Middle frontal gyrus (tissue), 1 donor: ENCODE measurements at regions not wholly inside any gene's neighbourhood (a gene's known extent, or its start where the extent isn't known, plus 50 kb on each side); places are given as distances from the start of the nearest gene placed in this dataset.
"Not testable (repeated sequence)": the region's sequence is repeated elsewhere in the genome, so short reads cannot be mapped to it uniquely, and the experiment has no call there.

Experiments used
- DNase-seq: peaks from one replicate; pipeline ENCODE4 v3.0.0-alpha.2; 2015; ENCODE audit warnings: low spot score; ENCODE audit errors: extremely low spot score

DNA sequence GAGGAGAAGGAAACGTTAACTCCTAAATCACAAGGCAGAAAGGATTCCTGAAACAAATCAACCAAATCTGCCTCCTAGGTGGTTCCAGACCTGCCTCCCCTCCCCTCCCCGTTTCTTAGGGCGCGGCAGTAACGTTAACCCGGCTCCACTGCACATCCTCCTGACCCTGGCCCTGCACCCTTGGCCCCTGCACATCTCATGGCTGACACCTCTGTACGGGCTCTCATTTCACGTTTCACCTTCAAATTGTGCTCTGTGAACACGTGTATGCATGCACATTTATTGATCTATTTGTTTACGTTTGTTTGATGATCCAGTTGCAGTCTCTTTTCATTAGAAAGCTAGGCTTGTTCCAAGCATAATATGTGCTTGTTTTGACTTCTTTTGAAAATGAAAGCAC is 358.1 kb downstream of the ADGRD1 start:
- no peak for DNase-seq

DNA sequence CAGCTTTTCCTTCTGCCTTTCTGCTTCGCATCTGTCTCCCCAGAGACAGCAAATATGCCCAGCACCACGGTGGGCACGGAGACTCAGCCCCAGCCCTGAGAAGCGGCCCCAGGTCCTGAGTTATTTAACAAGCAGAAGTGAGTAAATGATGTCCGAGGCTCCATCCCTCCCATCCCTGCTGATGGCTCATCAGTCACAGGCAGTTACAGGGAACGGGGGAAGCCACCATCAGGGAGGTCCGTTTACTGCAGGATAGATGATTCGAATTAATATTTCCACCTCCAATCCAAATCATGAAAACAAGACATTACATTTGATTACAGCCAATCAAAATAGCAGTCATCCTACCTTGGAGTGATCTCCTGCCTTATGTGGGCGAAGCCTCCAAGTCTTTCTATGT is 358.7 kb downstream of the ADGRD1 start:
- DNase-seq: not testable (repeated sequence)

DNA sequence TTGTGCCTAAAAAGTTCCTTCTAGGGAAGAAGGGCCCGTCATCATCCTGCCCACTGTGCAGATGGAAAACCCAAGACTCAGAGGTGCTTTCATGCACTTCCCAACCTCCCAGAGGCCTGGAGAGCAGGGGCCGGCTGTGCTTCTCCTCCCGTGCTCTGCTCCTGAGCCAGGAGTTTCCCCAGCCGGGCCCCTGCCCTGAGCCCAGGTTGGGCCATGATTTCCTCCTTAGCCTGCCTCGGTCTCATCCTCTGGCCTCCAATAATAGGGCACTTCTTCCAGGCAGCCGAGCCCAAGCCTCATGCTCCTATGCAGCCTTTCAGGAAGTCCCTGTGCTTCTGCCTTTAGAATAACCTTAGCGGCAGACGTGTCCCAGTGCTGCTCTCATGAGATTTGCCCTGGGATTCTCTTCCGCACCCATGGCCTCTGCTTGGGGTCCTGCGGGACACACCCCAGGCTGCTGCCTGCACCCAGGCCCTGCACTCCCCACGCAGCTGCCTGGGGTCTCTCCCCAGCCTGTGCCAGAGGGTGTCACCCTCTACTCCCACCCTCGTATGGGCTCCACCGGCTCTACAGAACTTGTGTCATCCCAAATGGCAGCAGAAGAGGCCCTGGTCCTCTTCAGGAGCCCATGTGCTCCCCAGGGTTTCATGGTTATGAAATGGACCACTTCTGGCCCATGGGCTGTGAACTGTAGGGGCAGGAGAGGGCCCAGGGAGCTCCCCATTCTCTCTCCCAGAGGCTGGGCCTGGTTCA is 359.3 kb downstream of the ADGRD1 start:
- no peak for DNase-seq

DNA sequence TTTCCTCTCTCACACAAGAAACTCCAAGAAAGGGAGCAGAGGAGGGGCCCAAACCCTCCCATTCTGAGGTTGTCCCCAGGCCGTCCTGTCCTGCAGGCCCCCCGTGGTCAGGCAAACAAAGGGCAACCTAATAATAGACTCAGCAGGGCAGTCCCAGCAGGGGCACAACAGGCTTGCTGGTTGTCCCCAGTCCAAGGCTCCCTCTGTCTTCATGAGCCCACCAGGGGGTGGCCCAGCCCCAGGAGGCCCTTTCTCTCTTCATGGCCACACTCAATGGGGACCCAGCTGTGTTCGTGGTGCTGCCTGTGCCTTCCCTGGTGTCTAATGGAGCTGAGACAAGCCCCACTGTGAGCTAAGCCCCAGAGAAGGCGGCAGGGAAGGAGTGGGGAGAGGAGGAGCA is 359.9 kb downstream of the ADGRD1 start:
- no peak for DNase-seq

DNA sequence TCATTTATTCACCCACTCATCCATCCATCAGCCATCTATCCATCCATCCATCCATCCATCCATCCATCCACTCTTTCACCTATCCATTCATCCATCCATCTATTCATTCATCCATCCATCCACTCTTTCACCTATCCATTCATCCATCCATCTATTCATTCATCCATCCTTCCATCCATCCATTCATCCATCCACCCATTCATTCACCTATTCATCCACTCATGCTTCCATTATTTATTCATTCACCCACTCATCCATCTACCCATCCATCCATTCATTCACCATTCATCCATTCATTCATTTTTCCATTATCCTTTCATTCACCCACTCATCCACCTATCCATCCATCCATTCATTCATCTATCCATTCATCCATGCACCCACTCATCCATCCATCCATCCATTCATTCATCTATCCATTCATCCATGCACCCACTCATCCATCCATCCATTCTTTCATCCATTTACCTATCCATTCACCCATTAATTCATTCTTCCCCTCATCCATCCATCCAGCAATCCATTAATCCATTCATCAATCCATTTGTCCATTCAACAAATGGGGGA is 360.9 kb downstream of the ADGRD1 start:
- no peak for DNase-seq

DNA sequence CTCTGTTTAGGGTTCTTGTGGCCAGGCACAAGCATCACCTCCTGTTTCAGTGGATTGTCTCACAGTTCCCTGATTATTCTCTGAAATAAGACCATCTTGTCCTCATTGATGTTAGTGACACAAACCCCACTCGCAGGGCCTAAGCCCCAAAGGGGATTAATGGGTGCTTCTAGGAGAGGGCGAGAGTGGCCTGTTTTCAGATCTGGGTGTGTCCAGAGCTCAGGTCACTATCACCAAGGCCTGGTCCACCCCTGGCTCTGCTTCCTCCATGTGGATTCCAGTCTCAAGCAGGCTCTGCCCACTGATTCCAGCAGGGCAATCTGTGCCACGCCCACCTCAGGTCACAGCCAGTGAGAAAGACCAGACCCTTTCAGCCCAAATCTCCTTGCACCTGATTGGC is 361.9 kb downstream of the ADGRD1 start:
- DNase-seq: no peak

DNA sequence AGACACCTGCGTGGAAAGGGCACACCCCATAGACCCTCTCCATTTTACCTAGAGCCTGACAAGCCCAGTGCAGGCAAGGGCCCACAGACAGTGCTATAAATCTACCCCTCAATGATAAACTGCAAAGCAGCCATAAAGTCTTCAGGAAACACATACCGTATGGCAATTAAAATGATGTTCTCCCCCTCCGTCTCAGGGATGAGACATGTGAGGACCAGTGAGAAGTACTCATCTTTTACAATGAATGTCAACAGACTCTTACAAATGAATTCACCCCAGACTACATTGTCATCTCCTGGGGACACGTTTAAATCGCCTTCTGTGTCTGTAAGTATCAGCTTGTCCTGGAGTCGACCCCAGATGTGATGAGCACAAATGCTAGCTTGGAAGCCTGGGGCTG is 362.7 kb downstream of the ADGRD1 start:
- DNase-seq: no peak

DNA sequence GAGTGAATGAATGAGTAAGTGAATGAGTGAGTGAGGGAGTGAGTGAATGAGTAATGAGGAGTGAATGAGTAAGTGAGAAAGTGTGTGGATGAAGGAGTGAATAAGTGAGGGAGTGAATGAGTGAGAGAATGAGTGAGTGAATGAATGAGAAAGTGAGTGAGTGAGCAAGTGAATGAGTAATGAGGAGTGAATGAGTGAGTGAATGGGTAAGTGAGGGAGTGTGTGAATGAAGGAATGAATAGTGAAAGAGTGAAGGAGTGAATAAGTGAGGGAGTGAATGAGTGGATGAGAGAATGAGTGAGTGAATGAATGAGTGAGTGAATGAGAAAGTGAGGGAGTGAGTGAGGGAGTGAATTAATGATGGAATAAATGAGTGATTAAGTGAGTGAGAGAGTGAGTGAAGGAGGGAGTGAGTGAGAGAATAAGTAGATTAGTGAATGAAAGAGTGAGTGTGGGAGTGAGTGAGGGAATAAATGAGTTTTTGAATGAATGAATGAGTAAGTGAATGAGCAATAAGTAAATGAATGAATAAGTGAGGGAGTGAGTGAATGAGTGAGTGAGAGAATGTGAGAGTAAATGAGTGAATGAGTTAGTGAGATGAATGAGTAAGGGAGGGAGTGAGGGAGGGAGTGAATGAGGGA is 364.5 kb downstream of the ADGRD1 start:
- no peak for DNase-seq

DNA sequence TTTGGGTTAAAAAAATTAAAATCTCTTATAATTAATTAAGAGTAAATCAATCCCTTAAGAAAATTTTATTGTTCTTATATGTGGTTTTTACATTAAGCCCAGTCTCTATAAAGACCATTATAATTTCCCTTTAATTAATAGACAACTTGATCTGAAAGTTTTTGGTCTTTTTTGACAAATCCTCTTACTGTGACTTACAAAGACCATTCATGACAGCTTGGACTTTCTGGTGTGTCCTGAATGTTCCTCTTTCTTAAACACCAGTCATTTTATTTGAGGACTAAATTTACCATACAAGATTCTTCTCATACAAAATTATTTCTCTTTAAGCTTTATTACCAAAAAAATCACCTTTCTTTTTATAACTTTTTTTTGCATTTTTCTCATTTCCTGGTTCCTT is 368.3 kb downstream of the ADGRD1 start:
- DNase-seq: no peak

DNA sequence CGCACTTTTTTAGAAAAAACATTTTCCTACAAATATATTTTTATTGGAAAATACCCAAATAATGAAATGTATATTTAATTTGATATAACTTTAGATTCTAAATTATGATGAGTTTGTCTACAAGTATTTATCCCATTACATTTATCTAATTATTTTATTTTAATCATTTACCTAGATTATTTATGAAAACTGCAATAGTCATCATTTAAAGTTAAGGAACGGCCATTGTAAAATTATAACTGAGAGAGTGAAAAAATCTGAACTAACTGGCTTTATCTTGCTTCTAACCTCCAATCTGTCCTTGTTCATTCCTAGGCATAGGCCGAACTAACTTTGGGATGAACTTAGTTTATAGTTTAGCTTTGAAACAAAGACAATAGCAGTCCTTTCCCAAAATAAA is 368.8 kb downstream of the ADGRD1 start:
- DNase-seq: not testable (repeated sequence)

DNA sequence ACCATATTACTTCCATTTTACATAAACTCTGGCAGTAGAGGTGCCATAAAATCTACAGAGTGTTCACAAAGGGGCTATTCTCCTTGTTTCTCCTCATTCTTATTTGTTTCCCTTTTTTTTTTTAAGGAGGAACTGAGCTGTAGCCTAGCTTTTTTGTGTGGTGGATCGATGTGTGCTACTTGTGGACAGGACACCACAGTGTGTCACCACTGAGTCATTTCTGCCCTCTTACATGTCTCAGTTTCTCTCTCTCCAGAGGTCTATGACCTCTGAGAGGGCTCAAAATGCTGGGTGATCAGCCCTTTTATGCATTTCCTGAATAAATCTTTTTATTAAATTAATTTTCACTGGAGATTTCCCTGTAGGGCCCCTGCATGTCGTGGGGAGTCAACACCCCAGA is 370.2 kb downstream of the ADGRD1 start:
- DNase-seq: no peak

DNA sequence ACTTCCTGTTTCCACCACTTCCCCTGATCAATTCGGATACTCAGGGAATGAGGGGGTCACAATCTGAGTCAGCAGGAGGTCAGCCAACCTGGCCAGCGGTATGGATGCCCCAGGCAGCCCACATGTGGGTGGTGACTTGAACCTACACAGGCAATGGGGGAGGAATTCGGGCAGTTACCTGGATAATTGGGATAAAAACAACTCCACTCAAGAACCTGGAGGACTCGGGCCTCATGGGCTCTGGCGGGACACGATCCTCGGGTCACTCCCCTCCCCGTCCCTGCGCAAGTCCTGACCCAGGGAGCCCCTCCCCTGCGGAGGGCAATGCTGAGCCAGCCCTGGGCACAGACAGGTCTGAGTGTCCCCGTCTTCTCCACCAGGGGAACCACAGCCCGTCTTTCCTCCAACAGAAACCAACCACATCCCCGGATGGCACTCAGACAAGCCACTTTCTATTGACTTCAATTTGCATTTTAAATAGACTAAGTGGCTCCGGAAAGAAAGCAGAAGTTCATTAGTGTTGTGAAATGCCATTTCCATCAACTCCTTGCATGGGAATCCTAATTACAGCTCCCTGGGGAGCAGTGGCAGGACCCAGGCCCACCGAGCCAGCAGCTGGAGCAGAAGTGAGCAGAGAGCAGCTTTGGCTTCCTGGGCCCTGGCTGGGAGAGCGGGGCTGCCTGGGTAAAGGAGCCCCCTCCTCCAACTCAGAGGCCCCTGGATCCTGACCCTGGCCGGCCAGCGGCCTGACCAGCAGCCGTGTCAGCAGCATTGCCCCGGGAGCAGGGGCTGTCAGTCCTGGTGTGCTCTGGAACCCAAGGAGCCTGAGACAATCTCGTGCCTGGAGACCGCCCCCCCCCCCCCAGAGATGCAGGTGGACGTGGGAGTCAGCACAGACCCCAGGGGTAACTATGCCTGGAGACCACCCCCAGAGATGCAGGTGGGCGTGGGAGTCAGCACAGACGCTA is 374.1 kb downstream of the ADGRD1 start:
- DNase-seq: no peak

DNA sequence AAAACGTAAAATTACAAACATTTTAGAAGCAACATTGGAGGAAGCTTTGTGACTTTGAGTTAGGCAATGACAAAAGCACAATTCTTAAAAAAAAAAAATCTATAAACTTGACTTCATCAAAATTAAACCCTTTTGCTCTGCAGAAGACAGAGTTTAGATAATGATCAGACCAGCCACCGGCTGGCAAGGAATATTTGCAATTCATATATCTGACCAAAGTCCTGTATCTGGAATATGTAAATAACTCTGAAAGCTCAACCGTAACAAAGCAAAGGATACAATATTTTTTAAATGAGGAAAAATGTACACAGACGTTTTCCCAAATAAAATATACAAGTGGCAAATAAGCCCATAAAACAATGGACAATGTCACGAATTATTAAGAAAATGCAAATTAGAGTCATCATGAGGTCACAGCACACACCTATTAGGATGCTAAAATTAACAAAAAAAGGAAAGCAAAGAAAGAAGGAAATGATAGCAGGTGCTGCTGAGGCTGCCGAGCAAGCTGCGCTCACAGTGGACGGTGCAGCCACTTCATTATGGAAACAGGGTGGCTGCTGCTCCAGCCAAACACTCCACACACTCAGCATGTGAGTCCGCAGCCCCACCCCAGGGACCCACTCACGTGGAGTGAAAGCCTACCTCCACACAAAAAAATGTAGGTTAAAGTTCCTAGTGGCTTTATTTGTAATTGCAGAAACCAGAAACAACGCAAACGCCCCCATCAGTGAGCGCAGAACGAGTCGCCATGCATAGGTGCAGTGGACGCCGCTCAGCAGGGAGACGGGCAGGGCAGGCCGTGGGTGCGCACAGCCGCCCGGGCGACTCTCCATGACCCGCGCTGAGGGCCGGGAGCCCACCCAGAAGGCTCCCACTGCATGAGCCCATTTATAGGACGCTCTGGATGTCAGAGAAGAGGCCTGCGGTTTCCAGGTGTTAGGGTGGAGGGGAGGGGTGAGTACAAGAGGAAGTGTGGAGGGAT is 375.4 kb downstream of the ADGRD1 start:
- DNase-seq: not testable (repeated sequence)

DNA sequence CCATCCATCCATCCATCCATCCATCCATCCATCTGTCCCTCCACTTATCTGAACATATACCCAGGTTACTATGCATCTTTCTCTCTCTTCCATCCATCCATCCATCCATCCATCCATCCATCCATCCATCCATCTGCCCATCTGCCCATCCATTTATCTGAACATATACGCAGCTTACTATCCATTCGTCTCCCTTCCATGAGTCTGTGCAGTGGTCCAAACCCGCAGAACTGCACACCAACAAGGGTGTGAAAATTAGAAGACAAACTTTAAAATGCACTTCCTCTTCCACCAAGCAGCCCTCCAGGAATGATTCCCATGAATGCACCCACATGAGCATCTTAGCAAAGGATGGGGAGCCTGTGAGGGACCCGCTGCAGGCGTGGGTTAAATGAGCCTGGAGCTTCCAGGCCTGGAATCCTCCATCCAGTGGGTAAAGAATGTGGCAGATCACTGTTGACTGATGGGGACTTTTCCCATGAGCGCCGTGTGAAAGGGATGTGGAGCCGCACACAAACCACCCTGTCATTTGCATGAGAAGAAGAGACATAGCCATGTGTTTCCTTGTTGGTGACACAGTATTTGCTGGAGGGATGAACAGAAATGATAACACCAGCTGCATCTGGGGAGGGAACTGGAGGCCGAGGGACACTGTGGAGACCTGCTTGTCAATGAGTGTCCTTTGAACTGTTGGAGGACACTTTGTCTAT is 376.6 kb downstream of the ADGRD1 start:
- DNase-seq: no peak

DNA sequence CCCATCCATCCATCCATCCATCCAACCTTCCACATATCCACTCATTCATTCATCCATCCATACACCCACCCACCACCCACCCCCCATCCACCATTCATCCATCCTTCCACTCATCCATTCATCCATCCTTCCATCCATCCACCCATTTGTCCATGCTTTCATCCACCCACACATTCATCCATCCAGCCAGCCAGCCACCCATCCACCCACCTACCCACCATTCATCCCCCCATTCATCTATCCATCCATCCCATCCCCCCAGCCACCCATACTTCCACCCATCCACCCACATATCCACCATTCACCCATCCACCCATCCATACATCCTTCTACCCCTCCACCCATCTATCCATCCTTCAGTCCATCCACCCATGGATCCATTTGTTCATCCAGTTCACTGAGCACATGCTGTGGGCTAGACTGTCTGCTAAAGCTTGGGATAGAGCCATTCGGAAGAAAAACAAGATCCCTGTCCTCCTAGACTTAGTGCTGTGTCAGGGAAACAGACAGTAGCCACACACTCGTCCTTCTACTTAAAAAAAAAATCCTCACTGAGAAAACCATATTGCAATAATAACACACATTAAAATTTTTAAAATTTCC is 377.5 kb downstream of the ADGRD1 start:
- no peak for DNase-seq

DNA sequence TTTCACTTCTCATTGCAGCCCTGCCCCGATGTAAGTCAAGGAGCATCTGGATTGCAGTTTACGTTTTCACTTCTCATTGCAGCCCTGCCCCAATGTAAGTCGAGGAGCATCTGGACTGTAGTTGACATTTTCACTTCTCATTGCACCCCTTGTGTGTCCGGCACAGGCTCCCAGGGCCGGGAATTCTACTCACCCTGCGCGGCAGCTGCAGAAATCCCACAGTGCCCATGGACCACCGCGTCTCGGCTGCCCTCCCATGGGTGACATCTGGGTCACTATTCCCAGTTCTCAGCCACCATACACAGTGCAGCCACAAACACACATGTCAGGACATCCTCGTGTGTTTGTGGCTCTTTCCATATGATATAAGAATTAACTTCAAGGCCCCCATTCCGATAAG is 378.5 kb downstream of the ADGRD1 start:
- no peak for DNase-seq

DNA sequence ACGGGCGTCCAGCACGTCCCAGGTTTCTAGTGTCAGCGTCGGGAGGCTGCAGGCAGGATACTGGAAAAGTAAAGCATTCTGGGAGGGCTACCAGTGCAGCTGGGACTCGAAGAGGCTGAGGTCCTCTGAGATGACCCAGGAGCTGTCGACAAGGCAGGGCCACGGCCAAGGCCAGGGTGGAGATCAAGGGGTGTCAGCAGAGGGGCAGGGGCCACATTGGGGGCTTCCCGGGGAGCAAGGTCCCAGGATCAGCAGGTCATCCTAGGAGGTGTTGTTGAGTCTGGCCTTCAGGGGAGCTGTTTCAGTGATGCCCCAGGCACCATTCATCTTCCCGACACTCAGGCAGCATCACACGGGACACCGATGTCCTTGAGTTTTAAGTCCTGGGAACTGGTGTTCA is 377.8 kb upstream of the SFSWAP start:
- DNase-seq: no peak

DNA sequence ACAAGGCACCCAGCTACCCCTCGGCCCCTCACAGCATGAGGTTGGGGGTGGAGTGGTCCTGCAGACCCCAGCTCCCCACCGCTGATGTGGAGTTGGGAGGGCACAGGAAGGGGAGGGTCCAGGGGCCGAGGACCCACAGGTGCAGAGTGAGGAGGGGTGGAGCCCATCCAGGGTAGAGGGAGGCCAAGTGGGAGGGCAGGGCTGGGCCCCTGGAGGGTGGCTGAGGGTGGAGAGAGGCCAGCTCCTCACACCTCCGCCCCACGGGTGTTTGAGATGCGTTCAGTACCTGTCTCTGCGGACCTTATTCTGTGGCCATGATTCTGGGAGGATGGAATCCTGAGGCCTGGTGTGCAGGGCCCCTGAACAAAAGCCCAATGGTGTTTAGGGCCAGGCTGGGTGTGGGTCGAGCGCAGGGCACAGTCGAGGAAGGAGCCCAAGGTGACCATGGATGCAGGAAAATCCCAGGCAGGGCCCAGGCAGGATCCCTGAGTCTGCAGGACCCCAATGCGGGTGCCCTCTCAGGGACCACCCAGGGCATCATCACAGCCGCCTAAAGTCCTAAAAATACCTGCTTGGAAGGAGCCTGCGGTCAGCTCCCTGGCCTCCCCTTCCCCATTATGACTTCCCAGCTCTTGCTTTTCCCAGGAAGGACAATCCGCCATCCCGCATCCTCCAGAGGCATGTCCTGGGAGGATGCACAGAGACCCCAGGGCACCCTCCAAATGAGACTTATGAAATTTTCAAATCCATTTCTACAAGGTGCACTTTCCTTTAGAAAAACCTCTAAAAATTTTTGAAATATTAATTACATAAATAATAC is 377.1 kb upstream of the SFSWAP start:
- DNase-seq: no peak

DNA sequence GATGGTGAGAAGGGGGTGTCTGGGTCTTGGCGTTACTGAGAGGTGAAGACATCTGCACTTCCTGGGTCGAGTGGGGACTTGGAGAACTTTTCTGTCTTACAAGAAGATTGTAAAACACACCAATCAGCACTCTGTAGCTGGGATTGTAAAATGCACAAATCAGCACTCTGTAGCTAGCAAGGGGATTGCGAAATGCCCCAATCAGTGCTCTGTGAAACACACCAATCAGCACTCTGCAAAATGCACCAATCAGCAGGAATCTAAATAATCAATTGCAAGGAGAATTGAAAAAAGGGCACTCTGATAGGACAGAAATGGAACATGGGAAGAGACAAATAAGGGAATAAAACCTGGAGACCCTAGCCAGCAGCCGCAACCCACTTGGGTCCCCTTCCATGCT is 376.1 kb upstream of the SFSWAP start:
- DNase-seq: no peak
